HAP-1 (cell line): ENCODE measurements at regions not wholly inside any gene's neighbourhood (a gene's known extent, or its start where the extent isn't known, plus 50 kb on each side); places are given as distances from the start of the nearest gene placed in this dataset.
"Not testable (repeated sequence)": the region's sequence is repeated elsewhere in the genome, so short reads cannot be mapped to it uniquely, and the experiment has no call there.

Experiments used
- DNase-seq, 2 experiments: peaks; one replicate each; pipeline ENCODE4 v3.0.0-alpha.2; 2016 to 2020; ENCODE audit warnings: low spot score in 2 of 2
- H3K27me3 ChIP-seq: fragments of 250-450 bp; sonication (Bioruptor Pico); 2 replicates; pipeline ENCODE4 v1.5.1; 2020; ENCODE audit warnings: low read depth, mild to moderate bottlenecking, moderate library complexity
- H3K36me3 ChIP-seq: fragments of 250-450 bp; sonication (Bioruptor Pico); replicated peaks from 2 replicates; pipeline ENCODE4 v1.5.1; 2020; ENCODE audit warnings: mild to moderate bottlenecking
- H3K4me1 ChIP-seq: fragments of 250-450 bp; sonication (Bioruptor Pico); 2 replicates; pipeline ENCODE4 v1.5.1; 2020; ENCODE audit warnings: mild to moderate bottlenecking
- H3K4me3 ChIP-seq: fragments of 250-450 bp; sonication (Bioruptor Pico); 2 replicates; pipeline ENCODE4 v1.5.1; 2020; ENCODE audit warnings: mild to moderate bottlenecking, moderate library complexity
- H3K9me3 ChIP-seq: fragments of 250-450 bp; sonication (Bioruptor Pico); 2 replicates; pipeline ENCODE4 v1.5.1; 2020; ENCODE audit warnings: mild to moderate bottlenecking, moderate library complexity
- in situ Hi-C: fragments of 300-500 bp; cut with MboI; formaldehyde crosslinking; loops from 3 replicates; pipeline ENCODE4 v1.14.3; 2020; ENCODE audit warnings: low sequenced_read_pairs, inconsistent platforms, mixed read lengths

DNA sequence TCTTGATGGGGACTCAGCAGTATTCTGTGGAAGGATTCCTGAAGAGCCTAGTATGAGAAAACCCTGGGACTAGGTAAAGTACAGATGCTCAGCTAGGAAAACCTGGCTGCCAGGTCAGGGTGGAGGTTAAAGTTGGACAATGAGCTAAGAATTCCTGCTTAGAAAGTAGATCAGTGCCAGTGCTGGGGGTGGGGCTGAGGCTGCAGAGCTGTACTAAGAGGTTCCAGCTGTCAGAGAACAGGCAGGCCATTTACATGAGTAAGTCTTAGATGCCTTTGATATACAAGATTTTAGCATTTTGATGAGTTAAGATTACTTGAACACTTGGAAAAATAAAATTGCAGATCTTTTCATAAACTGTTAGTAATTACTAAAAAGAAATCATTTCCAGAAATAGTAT is 332.3 kb upstream of the NUDT12 start:
- Histone ChIP-seq H3K9me3 (no peaks in the 10 kb centered on the region), H3K4me3 (no peak overlapping the region), H3K27me3 (no peaks in the 10 kb centered on the region), H3K4me1 (peaks cover 14% of the 10 kb centered on the region), H3K36me3 (no peaks in the 10 kb centered on the region)
- DNase-seq: peak in 1 of 2 experiments; percentile 47
- in situ Hi-C loops: no loop called here

- Histone ChIP-seq H3K4me1 (peaks cover 14% of the 10 kb centered on the region), H3K9me3 (no peaks in the 10 kb centered on the region), H3K27me3 (no peaks in the 10 kb centered on the region), H3K36me3 (no peaks in the 10 kb centered on the region), H3K4me3 (no peak overlapping the region)
- peak; percentile 32 to 60 for DNase-seq
- in situ Hi-C loops: no loop called here
Measured at GRCh38 chr5:103891151-103891550, 328.6 kb upstream of the NUDT12 start.

DNA sequence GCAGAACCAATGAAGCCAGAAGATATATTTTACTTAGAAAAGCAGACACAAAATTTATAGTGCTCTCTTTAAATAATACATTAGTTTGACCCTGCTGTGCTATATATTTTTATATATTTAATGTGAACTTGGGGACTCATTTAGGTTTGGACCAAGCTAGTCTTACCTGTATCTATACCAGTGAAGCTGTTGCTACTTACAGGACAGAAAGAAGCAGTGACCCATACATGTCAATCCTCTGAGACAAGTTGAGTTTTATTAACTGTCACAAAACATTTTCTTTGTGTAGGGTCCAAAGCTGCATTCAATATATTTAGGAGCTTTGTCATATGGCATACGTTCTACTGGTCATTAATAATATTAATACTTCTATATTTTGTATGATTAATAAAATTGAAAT is 327.7 kb upstream of the NUDT12 start:
- Histone ChIP-seq H3K36me3 (no peaks in the 10 kb centered on the region), H3K4me1 (peaks cover 14% of the 10 kb centered on the region), H3K4me3 (no peak overlapping the region), H3K27me3 (no peaks in the 10 kb centered on the region), H3K9me3 (no peaks in the 10 kb centered on the region)
- no peak for DNase-seq
- in situ Hi-C loops: no loop called here

- Histone ChIP-seq H3K36me3 (no peaks in the 10 kb centered on the region), H3K27me3 (no peaks in the 10 kb centered on the region), H3K4me1 (peaks cover 14% of the 10 kb centered on the region), H3K4me3 (no peak overlapping the region), H3K9me3 (no peaks in the 10 kb centered on the region)
- in situ Hi-C loops: no loop called here
- no peak for DNase-seq
Measured at GRCh38 chr5:103889500-103890209, 327.1 kb upstream of the NUDT12 start.

DNA sequence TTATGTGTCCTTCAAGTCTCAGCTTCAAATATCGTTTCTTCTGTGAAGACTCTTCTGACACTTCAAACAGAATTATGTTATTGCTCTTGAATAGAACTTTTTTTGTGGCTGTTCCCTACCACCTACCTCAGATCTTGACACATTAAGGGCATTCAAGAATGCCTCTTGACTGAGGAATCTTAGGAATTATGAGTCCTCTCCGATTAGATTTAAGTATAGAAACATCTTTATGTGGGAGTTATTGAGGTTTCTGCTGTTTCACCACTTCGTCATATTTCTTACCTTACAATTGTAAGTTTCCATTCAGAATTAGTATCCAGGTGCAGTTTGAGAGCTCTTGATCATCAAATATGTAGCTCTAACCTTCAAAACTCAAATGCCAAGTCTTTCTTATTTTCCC is 324.2 kb upstream of the NUDT12 start:
- in situ Hi-C loops: no loop called here
- Histone ChIP-seq H3K27me3 (no peaks in the 10 kb centered on the region), H3K4me3 (no peak overlapping the region), H3K9me3 (no peaks in the 10 kb centered on the region), H3K4me1 (peaks cover 14% of the 10 kb centered on the region), H3K36me3 (no peaks in the 10 kb centered on the region)
- no peak for DNase-seq

DNA sequence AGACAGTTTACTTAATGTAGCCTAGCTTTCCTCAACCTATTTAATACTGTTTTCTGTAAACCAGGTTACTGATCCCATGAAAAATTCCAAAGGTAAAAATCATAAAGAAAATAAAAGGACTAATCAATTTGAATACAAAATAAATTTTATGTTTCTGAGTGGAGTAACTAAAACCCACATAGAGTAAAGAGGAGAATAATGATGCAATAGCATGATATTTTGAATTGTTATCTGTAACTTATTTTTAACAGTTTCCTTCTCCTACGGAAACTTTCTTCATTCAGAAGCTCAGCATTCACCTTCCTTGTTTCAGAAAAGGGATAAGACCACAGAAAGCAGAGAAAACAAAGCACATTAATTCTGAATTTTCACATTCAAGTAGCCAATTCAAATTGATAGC is 320.6 kb upstream of the NUDT12 start:
- Histone ChIP-seq H3K9me3 (no peaks in the 10 kb centered on the region), H3K4me1 (no peaks in the 10 kb centered on the region), H3K27me3 (no peaks in the 10 kb centered on the region), H3K4me3 (no peak overlapping the region), H3K36me3 (no peaks in the 10 kb centered on the region)
- in situ Hi-C loops: no loop called here
- DNase-seq: no peak

GRCh38 chr5:103881560-103881959 is 319.0 kb upstream of the NUDT12 start:
- H3K9me3 ChIP-seq: no peaks in the 10 kb centered on the region
- in situ Hi-C loops: no loop called here
- no peak for DNase-seq
- H3K4me1 ChIP-seq: no peaks in the 10 kb centered on the region
- no peaks in the 10 kb centered on the region for H3K27me3 ChIP-seq
- H3K4me3 ChIP-seq: no peak overlapping the region
- no peaks in the 10 kb centered on the region for H3K36me3 ChIP-seq

GRCh38 chr5:103867857-103868598 is 305.4 kb upstream of the NUDT12 start:
- H3K27me3 ChIP-seq: no peaks in the 10 kb centered on the region
- H3K36me3 ChIP-seq: no peaks in the 10 kb centered on the region
- H3K4me1 ChIP-seq: no peaks in the 10 kb centered on the region
- DNase-seq: no peak
- no peak overlapping the region for H3K4me3 ChIP-seq
- H3K9me3 ChIP-seq: no peaks in the 10 kb centered on the region
- in situ Hi-C loops: no loop called here

DNA sequence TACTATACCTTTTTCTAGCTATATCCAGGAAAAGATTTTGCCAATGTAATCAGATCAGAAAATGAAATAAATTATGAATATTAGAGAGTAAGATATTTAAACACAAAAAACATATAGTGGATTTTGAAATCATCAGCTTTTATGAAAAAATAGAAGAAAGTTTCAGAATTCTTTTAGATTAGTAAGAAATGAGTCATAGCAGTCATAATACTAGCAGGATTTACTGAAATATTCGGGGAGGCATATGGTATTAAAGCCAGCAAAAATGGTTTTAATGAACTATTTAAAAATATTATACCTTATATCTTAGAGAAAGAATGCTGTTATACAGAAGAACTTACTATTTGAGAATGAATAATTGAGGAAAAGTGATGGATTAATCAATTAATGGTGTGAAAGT is 303.6 kb upstream of the NUDT12 start:
- no peak for DNase-seq
- Histone ChIP-seq H3K4me3 (no peak overlapping the region), H3K9me3 (no peaks in the 10 kb centered on the region), H3K36me3 (no peaks in the 10 kb centered on the region), H3K4me1 (no peaks in the 10 kb centered on the region), H3K27me3 (no peaks in the 10 kb centered on the region)
- in situ Hi-C loops: no loop called here

GRCh38 chr5:103862398-103862797 is 299.8 kb upstream of the NUDT12 start:
- DNase-seq: no peak
- in situ Hi-C loops: no loop called here
- Histone ChIP-seq H3K9me3 (no peaks in the 10 kb centered on the region), H3K27me3 (no peaks in the 10 kb centered on the region), H3K4me3 (no peak overlapping the region), H3K36me3 (no peaks in the 10 kb centered on the region), H3K4me1 (no peaks in the 10 kb centered on the region)

- no peak for DNase-seq
- no peaks in the 10 kb centered on the region for H3K27me3 ChIP-seq
- no peaks in the 10 kb centered on the region for H3K36me3 ChIP-seq
- no peak overlapping the region for H3K4me3 ChIP-seq
- H3K4me1 ChIP-seq: no peaks in the 10 kb centered on the region
- H3K9me3 ChIP-seq: no peaks in the 10 kb centered on the region
- in situ Hi-C loops: no loop called here
Measured at GRCh38 chr5:103860327-103860726, 297.7 kb upstream of the NUDT12 start.

DNA sequence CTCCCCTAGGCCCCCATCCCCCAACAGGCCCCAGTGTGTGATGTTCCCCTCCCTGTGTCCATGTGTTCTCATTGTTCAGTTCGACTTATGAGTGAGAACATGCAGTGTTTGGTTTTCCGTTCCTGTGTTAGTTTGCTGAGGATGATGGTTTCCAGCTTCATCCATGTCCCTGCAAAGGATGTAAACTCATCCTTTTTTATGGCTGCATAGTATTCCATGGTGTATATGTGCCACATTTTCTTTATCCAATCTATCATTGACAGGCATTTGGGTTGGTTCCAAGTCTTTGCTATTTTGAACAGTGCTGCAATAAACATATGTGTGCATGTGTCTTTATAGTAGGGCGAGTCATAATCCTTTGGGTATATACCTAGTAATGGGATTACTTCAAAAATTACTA is 295.8 kb upstream of the NUDT12 start:
- H3K36me3 ChIP-seq, H3K27me3 ChIP-seq, H3K9me3 ChIP-seq, in situ Hi-C loops, H3K4me3 ChIP-seq, DNase-seq, H3K4me1 ChIP-seq: not testable (repeated sequence)

DNA sequence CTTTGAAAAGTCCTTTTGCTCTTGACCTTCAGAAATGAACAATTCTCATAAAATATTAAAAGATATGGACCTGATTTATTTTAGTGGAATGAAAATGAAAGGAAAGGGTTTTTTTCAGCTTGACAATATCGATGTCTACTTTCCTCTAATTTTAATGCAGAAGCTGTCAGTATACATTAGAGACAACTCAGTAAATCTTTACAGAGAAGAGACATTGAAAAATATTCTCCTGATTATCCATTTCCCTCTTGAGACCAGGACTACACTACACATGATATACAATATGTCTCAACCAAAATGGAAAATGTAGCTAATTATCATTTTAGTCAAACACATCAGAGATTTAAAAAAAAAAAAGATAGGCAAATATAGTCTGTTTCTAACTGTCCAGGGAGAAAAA is 288.5 kb upstream of the NUDT12 start:
- no peaks in the 10 kb centered on the region for H3K36me3 ChIP-seq
- DNase-seq: no peak
- in situ Hi-C loops: no loop called here

GRCh38 chr5:103849934-103850333 is 287.3 kb upstream of the NUDT12 start:
- H3K9me3 ChIP-seq: no peaks in the 10 kb centered on the region
- no peaks in the 10 kb centered on the region for H3K36me3 ChIP-seq
- no peaks in the 10 kb centered on the region for H3K27me3 ChIP-seq
- peaks cover 4% of the 10 kb centered on the region for H3K4me1 ChIP-seq
- in situ Hi-C loops: no loop called here
- no peak overlapping the region for H3K4me3 ChIP-seq
- DNase-seq: no peak

More for the DNA sequence above, 288.5 kb upstream of the NUDT12 start:
- H3K4me3 ChIP-seq: no peak overlapping the region
- H3K9me3 ChIP-seq: no peaks in the 10 kb centered on the region
- H3K4me1 ChIP-seq: peaks cover 4% of the 10 kb centered on the region
- no peaks in the 10 kb centered on the region for H3K27me3 ChIP-seq
